ENCODE measurements at regions not wholly inside any gene's neighbourhood (a gene's known extent, or its start where the extent isn't known, plus 50 kb on each side); places are given as distances from the start of the nearest gene placed in this dataset.

- DNase-seq: no peak
These were observed 278.7 kb upstream of the ZNF521 start for GRCh38 chr18:25630682-25631081.

DNA sequence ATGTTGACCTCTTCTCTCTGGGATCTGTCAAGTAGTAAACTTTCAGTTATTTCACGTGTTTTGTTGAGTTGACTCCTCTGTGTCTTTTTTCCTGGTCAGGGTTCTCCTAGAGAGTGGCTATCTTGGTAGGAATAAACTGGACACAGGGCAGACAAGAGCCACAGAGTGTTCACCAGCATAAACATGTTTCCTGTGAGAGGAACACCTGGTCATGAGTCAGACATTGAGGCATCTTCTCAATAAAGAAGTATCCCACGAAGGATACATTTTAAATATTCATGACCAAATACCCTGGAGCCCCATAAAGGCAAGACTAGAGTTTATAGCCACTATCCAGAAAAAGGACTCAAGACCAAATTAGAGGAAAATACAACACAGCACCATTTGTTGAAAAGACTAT lies 269.7 kb upstream of the ZNF521 start:
- no peak for DNase-seq

DNA sequence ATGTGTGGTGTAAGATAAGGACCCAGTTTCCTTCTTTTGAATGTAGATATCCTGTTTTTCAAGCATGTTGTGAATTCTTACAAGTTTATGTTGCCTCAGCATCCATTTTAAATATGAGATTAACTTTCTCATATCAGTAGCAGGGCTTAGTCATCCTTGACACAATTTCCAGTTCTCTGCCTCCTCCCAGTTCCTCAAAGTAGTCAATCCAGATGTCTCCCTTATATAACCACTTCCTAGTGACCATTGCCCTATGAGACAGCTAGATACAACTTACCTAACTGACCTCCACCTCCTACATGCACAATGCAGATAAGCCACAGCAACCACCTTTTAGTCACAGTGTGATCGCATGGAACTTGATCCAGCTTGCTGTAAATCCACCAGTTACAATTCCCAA lies 269.2 kb upstream of the ZNF521 start:
- no peak for DNase-seq

GRCh38 chr18:25614168-25614567 lies 262.2 kb upstream of the ZNF521 start:
- no peak for DNase-seq

DNA sequence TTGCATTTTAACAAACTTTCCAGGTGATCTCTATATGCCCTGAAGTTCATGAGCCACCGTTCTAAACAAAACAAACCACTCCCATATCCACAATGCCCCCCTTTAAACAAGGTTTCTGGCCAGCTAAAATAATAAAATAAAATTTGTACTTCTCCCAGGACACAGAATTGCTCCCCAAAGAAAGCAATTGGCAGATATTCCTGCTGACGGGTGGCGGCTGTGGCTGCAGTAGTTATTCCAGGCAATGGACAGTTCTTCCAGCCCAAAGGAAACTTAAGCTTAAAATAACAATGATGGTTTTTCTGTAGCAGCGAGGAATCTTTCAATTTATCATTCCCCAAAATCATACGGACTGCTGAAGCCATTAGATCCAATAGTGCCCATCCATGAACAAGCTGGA lies 260.5 kb upstream of the ZNF521 start:
- no peak for DNase-seq

GRCh38 chr18:25608091-25608490 lies 256.1 kb upstream of the ZNF521 start:
- no peak for DNase-seq

DNA sequence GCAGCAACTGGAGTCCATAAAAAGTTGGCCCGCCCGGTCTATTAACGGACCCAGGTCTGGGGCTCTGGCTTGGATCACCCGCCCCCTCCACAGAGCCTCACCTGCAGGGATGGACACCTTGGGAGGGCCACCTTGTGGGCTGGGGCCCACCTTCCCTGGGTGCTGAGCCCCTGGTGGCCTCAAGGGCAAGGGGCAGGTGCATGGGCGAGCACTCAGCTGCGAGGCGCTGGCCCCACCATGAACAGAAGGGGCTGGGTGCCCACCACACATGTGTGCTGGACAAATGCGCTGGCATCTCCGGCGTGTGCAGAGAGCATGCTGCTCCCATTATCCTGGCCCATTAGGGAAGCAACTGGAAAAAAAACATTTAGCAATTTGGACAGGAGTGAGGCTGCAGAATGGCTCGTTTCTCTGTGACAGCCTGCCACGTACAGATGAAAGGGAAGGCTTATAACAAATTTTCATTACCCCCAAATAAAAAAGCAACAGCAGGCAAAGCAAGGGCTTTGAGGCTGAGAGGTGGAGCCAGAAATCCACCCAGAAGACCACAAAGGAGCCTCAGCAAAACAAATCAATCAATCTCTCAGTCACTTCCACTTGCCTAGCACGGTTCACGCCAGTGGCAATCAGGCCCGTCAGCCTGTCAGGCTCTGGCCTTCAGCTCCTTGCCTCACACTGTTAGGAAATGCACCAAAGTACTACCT lies 253.1 kb upstream of the ZNF521 start:
- DNase-seq: no peak

GRCh38 chr18:25604196-25604893 lies 252.4 kb upstream of the ZNF521 start:
- no peak for DNase-seq

DNA sequence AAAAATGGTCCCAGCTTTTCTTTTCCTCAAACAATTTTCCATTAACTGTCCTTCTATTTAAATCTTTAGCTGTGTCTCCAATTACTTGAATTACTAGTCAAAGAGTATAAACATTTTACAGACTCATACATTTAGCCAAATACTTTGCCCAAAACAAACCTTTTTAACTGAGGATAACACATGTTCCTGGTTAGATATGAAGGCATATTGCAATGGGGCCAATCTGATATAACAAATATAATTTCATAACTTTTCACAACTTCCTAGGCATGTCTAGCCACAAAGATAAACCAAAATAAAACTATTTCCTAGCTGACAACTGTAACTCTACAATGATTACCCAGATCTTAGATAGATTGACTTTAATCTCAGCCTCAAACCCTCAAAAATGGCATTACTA lies 247.5 kb upstream of the ZNF521 start:
- no peak for DNase-seq

- no peak for DNase-seq
These were observed 245.5 kb upstream of the ZNF521 start for GRCh38 chr18:25597476-25597875.

- DNase-seq: no peak
These were observed 243.5 kb upstream of the ZNF521 start for GRCh38 chr18:25595274-25596060.

- DNase-seq: no peak
These were observed 242.4 kb upstream of the ZNF521 start for GRCh38 chr18:25594351-25594750.

DNA sequence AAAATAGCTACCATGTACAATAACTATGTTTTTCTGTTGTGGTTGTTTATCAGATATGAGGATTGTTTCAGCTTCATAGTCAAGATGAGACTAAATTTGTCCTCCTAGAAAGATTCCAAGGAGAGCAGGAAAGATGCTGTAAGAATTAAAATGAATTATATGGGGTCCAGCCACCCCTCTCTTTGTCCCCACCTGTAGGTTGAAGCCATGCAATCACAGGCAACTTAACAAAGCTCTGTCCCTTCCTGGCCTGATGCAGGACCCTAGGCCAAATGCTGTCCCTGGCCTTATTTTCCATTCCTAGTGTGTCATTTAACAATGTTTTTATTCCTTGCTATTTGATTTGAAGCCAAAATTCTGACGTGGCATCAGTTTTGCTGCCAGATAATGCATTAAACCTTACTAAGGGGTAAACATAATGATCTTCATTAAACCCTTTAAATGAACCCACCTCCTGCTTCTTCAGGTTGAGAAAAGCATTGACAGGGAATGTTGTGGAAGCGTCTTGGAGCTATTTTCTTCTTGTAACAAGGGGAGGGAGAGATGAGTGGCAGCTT lies 240.9 kb upstream of the ZNF521 start:
- DNase-seq: no peak

GRCh38 chr18:25590456-25590855 lies 238.5 kb upstream of the ZNF521 start:
- DNase-seq: no peak

DNA sequence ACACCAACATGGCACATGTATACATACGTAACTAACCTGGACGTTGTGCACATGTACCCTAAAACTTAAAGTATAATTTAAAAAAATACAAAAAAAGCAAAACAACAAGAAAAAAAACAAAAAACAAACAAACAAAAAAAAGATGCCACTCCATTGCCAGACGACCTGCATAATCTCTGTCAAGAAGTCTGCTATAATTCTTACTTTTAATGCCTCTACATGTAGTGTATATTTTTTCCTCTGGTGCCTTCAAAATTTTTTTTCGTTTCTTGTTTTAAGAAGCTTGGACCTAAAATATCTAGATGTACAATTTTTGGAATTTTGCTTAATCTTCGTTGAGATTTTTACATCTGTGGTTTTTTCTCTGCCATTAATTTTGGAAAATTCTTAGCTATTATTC lies 235.6 kb upstream of the ZNF521 start:
- DNase-seq: no peak

GRCh38 chr18:25568986-25569385 lies 217.0 kb upstream of the ZNF521 start:
- no peak for DNase-seq

GRCh38 chr18:25563816-25564683 lies 212.1 kb upstream of the ZNF521 start:
- DNase-seq: no peak

GRCh38 chr18:25563346-25563745 lies 211.4 kb upstream of the ZNF521 start:
- no peak for DNase-seq

DNA sequence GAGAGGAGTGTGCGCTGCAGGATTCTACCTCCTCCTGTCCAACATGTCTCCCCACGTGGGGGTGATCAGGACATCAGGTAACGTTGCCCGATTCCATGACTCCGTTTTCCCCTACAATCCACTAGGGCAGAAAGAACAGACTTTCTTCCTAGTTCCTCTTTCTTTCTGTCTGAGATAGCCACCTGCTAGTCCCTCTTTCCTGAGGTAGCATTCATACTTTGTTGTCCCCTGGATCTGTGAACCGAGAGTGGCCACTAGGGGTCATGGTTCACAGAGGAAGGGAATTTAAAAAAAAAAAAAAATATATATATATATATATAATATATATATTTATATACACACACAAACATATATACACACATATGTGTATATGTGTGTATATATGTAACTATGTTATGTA lies 210.0 kb upstream of the ZNF521 start:
- peak; percentile 5 for DNase-seq

DNA sequence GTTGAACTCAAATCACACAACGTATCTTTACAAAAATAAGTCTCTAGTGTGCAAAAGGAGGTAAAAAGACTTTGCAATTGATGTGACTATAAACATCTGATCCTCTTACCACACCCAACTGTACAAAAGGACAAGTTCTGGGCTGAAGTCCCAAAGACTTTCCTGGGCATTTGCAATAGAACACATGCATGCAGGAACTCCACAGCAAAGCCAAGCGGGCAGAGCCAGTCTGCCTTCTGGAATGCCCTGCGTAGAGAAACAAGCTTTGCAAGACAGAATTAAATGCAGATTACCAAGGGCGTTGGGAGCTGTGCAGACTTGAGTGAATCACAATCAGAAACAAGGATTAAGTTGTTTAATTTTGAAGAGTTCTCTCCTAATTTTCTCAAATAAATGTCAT lies 208.4 kb upstream of the ZNF521 start:
- no peak for DNase-seq

- DNase-seq: no peak
These were observed 205.0 kb upstream of the ZNF521 start for GRCh38 chr18:25557011-25557410.

DNA sequence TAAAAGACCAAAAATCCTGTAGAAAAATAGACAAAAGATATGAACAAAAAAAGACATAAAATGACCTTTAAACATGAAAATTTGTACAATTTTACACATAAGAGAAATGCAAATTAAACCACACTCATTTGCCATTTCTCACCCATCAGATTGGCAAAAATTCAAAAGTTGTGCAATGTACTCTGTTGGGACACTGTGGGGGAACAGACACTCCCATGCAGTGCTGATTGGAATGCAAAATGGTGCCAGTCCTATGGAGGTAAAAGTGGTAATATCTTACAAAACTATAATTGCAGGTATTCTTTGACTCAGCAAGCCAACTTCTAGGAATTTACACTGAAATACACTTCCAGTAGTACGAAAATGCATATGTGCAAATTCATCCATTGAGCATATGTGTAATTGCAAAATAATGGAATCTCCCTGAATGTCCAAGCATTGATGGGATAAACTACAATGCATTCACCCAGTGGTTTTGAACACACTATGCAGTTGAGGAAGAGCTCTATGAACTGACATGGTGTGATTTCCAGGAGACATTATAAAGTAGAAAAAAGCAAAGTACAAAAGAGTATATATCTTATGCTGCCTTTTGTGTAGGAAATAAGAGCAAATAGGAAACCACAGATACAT lies 201.8 kb upstream of the ZNF521 start:
- DNase-seq: no peak

Data from activated CD4-positive, alpha-beta T cell treated with anti-CD3 and anti-CD28 coated beads, Interleukin-2, Interleukin-6, amounts not matched to agents 100 ng/mL and 50 ng/mL, durations not matched to agents 16 hours and 8 hours (primary cell).